Spleen (tissue), 7 donors: ENCODE measurements at regions not wholly inside any gene's neighbourhood (a gene's known extent, or its start where the extent isn't known, plus 50 kb on each side); places are given as distances from the start of the nearest gene placed in this dataset.

Experiments used
- CTCF ChIP-seq, 11 experiments: fragments of 200-600 bp in 7 of 11; fragments of 450-650 bp in 4 of 11; sonication (generic) in 4 of 11; IDR thresholded peaks in 8 of 11; conservative IDR thresholded peaks in 3 of 11; 1 replicate in 7 of 11; 2 replicates in 4 of 11; pipeline versions ENCODE4 v1.4.0 to v1.8.0; 2016 to 2021; ENCODE audit warnings: antibody characterized with exemption in 11 of 11, inconsistent platforms in 4 of 11, mild to moderate bottlenecking in 1 of 11
- POLR2AphosphoS5 ChIP-seq, 3 donors: sonication (generic); formaldehyde crosslinking; IDR thresholded peaks; one replicate each; pipeline ENCODE4 v1.5.1; 2017; ENCODE audit warnings: antibody characterized with exemption in 3 of 3
- donor health status: DM: no; HTN: no; CAD: no; lungs with moderate emphysema.
- donor health status: DM: no; HTN: no; CAD: no.
- donor health status: DM: no; HTN: no; CAD: no.

- TF ChIP-seq CTCF (IDR thresholded peaks at IDR 0.05 in 8 of 11, conservative IDR thresholded peaks at IDR 0.05 in 3 of 11) (no peak), POLR2AphosphoS5 (IDR thresholded peaks at IDR 0.05) (no peak)
These were observed 515.1 kb upstream of the PLXNA2 start for GRCh38 chr1:208759255-208759654.
